MM.1S (cell line): ENCODE measurements at regions not wholly inside any gene's neighbourhood (a gene's known extent, or its start where the extent isn't known, plus 50 kb on each side); places are given as distances from the start of the nearest gene placed in this dataset.

Experiments
- DNase-seq: peaks from one replicate; pipeline ENCODE4 v3.0.0-alpha.2; 2015
- H2AFZ ChIP-seq: fragments of 300-600 bp; sonication (generic); 2 replicates; pipeline ENCODE4 v1.6.0; 2016; ENCODE audit warnings: antibody characterized with exemption, low read length
- H3F3A ChIP-seq: fragments of 300-600 bp; sonication (generic); 2 replicates; pipeline ENCODE4 v1.6.1; 2016; ENCODE audit warnings: mild to moderate bottlenecking, antibody characterized with exemption, low read length, moderate library complexity, mixed read lengths; ENCODE audit not compliant: insufficient read depth
- H3K27ac ChIP-seq: fragments of 300-600 bp; sonication (generic); 2 replicates; pipeline ENCODE4 v1.5.1; 2016; ENCODE audit warnings: mild to moderate bottlenecking, low read length
- H3K27me3 ChIP-seq: fragments of 300-600 bp; sonication (generic); replicated peaks from 2 replicates; pipeline ENCODE4 v1.6.0; 2016; ENCODE audit warnings: low read length; ENCODE audit not compliant: insufficient read depth
- H3K36me3 ChIP-seq: fragments of 300-600 bp; sonication (generic); replicated peaks from 2 replicates; pipeline ENCODE4 v1.6.1; 2016; ENCODE audit warnings: mild to moderate bottlenecking, low read length, mixed read lengths; ENCODE audit not compliant: insufficient read depth
- H3K4me1 ChIP-seq: fragments of 300-600 bp; sonication (generic); 2 replicates; pipeline ENCODE4 v1.6.1; 2016; ENCODE audit warnings: low read length, mixed read lengths
- H3K4me2 ChIP-seq: fragments of 300-600 bp; sonication (generic); 2 replicates; pipeline ENCODE4 v1.6.0; 2016; ENCODE audit warnings: low read depth, low read length
- H3K4me3 ChIP-seq: fragments of 300-600 bp; sonication (generic); 2 replicates; pipeline ENCODE4 v1.5.1; 2016; ENCODE audit warnings: low read length, mixed read lengths
- H3K79me2 ChIP-seq: fragments of 300-600 bp; sonication (generic); 2 replicates; pipeline ENCODE4 v1.6.1; 2016; ENCODE audit warnings: mixed run types, low read length, mixed read lengths
- H3K9ac ChIP-seq: fragments of 300-600 bp; sonication (generic); 2 replicates; pipeline ENCODE4 v1.6.1; 2016; ENCODE audit warnings: low read length, mixed read lengths
- H3K9me2 ChIP-seq: fragments of 300-600 bp; sonication (generic); replicated peaks from 2 replicates; pipeline ENCODE4 v1.6.1; 2016; ENCODE audit warnings: mild to moderate bottlenecking, low read length, mixed read lengths; ENCODE audit not compliant: insufficient read depth
- H3K9me3 ChIP-seq: fragments of 300-600 bp; sonication (generic); replicated peaks from 2 replicates; pipeline ENCODE4 v1.6.1; 2016; ENCODE audit warnings: mild to moderate bottlenecking, low read length, mixed read lengths; ENCODE audit not compliant: insufficient read depth
- H4K20me1 ChIP-seq: fragments of 300-600 bp; sonication (generic); 2 replicates; pipeline ENCODE4 v1.6.1; 2016; ENCODE audit warnings: mild to moderate bottlenecking, low read length, moderate library complexity, mixed read lengths; ENCODE audit not compliant: insufficient read depth
- EZH2 ChIP-seq: fragments of 300-600 bp; sonication (generic); optimal IDR thresholded peaks from 2 replicates; pipeline ENCODE3; 2017; ENCODE audit warnings: low read depth, mild to moderate bottlenecking, antibody characterized with exemption, low read length, mixed read lengths
- EZH2phosphoT487 ChIP-seq: fragments of 300-600 bp; sonication (generic); IDR thresholded peaks from 2 replicates; pipeline ENCODE4 v1.6.1; 2018; ENCODE audit warnings: antibody characterized with exemption, low read length
- TF ChIP-seq, protein P1 (sequence below): fragments of 300-600 bp; sonication (generic); IDR thresholded peaks from 2 replicates; pipeline ENCODE4 v1.5.1; 2016; ENCODE audit warnings: antibody characterized with exemption, low read length, mixed read lengths

DNA sequence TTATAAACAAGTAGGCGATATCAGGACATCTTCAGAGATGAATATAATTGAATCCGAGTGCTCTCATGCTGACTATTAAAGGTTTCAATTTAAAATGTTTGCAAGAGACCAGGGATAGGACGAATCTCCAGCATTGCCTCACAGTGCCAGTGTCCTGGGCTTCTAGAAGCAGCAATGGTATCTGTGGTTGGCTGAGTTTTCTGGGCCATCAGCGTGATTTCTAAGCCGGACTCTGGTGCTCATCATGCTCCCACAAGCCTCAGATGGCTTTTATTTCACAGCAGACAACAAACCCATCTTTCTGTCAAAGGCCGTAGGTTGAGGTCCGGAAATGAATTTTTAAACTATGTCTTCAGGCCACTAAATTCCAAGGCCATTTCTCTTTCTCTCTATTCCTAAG, 187.7 kb downstream of the FOXO1 start:
- H3K27me3 ChIP-seq: no peaks in the 10 kb centered on the region
- no peaks in the 10 kb centered on the region for H3K36me3 ChIP-seq
- no peaks in the 10 kb centered on the region for H4K20me1 ChIP-seq
- no peaks in the 10 kb centered on the region for H3F3A ChIP-seq
- H3K4me2 ChIP-seq: no peak overlapping the region
- no peak overlapping the region for H3K9ac ChIP-seq
- H3K4me1 ChIP-seq: no peaks in the 10 kb centered on the region
- H3K9me3 ChIP-seq: no peaks in the 10 kb centered on the region
- H2AFZ ChIP-seq: no peak overlapping the region
- no peaks in the 10 kb centered on the region for H3K9me2 ChIP-seq
- no peak overlapping the region for H3K27ac ChIP-seq
- DNase-seq: no peak
- H3K79me2 ChIP-seq: no peaks in the 10 kb centered on the region
- TF ChIP-seq EZH2phosphoT487: no peak
- TF ChIP-seq EZH2: no peak
- TF ChIP-seq, protein P1, sequence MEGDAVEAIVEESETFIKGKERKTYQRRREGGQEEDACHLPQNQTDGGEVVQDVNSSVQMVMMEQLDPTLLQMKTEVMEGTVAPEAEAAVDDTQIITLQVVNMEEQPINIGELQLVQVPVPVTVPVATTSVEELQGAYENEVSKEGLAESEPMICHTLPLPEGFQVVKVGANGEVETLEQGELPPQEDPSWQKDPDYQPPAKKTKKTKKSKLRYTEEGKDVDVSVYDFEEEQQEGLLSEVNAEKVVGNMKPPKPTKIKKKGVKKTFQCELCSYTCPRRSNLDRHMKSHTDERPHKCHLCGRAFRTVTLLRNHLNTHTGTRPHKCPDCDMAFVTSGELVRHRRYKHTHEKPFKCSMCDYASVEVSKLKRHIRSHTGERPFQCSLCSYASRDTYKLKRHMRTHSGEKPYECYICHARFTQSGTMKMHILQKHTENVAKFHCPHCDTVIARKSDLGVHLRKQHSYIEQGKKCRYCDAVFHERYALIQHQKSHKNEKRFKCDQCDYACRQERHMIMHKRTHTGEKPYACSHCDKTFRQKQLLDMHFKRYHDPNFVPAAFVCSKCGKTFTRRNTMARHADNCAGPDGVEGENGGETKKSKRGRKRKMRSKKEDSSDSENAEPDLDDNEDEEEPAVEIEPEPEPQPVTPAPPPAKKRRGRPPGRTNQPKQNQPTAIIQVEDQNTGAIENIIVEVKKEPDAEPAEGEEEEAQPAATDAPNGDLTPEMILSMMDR: no peak
- no peak overlapping the region for H3K4me3 ChIP-seq

DNA sequence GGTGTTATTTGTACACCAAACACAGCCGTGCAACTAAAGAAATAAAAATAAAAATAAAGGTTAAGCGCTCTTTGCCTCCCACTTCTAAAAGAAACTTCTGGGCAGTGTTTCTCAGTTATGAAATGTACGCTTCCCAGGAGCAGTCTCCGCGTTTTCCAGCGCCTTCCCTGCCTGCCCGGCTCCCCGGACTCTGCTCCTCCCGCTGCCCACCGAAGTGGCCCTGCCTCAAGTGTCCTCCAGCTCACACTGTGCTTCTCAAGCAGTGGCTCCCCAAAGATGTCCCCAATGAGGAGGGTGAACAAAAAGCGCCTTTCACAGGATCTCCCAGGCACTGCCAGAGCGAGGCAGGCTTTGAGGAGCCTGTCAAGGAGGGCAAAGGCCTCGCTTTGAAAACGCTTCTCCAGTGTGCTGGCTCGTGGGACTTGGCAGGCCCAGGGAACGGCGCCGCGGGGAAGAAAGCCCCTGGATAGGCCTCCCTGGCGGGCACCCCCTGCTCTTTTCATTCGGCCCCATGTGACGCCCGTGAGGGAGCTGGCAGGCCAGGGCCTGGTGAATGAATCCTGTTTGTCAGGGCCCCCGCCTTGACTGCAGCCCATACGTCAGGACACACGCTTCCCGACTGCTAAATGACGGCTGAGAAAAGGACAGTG, 187.1 kb downstream of the FOXO1 start:
- H3K4me2 ChIP-seq: no peak overlapping the region
- no peak for DNase-seq
- H3K79me2 ChIP-seq: no peaks in the 10 kb centered on the region
- H3K4me1 ChIP-seq: no peaks in the 10 kb centered on the region
- TF ChIP-seq EZH2phosphoT487 (no peak), EZH2 (no peak)
- TF ChIP-seq, protein P1: no peak
- no peaks in the 10 kb centered on the region for H3K9me3 ChIP-seq
- H2AFZ ChIP-seq: no peak overlapping the region
- H3K4me3 ChIP-seq: no peak overlapping the region
- H3K27me3 ChIP-seq: no peaks in the 10 kb centered on the region
- H3K9ac ChIP-seq: no peak overlapping the region
- no peaks in the 10 kb centered on the region for H3K9me2 ChIP-seq
- no peaks in the 10 kb centered on the region for H3F3A ChIP-seq
- H4K20me1 ChIP-seq: no peaks in the 10 kb centered on the region
- no peaks in the 10 kb centered on the region for H3K36me3 ChIP-seq
- H3K27ac ChIP-seq: no peak overlapping the region

- no peak for DNase-seq
- TF ChIP-seq EZH2 (no peak), EZH2phosphoT487 (no peak)
- TF ChIP-seq, protein P1: no peak
Measured at GRCh38 chr13:40480012-40480914, 186.2 kb downstream of the FOXO1 start.

More at GRCh38 chr13:40480012-40480914, 186.2 kb downstream of the FOXO1 start:
- H3K4me2 ChIP-seq: no peak overlapping the region
- H3K4me1 ChIP-seq: no peaks in the 10 kb centered on the region
- no peaks in the 10 kb centered on the region for H3K79me2 ChIP-seq
- H3K9ac ChIP-seq: no peak overlapping the region
- no peaks in the 10 kb centered on the region for H3K36me3 ChIP-seq
- no peak overlapping the region for H3K27ac ChIP-seq
- H3K9me2 ChIP-seq: no peaks in the 10 kb centered on the region
- no peaks in the 10 kb centered on the region for H3F3A ChIP-seq
- no peaks in the 10 kb centered on the region for H3K9me3 ChIP-seq
- H3K27me3 ChIP-seq: no peaks in the 10 kb centered on the region
- H2AFZ ChIP-seq: no peak overlapping the region
- no peak overlapping the region for H3K4me3 ChIP-seq
- H4K20me1 ChIP-seq: no peaks in the 10 kb centered on the region
